Activated T-helper 1 cell treated with anti-CD3 and anti-CD28 coated beads, Interleukin-2, amount 50 U/mL, for 16 hours (primary cell): ENCODE measurements at regions not wholly inside any gene's neighbourhood (a gene's known extent, or its start where the extent isn't known, plus 50 kb on each side); places are given as distances from the start of the nearest gene placed in this dataset.
"Not testable (repeated sequence)": the region's sequence is repeated elsewhere in the genome, so short reads cannot be mapped to it uniquely, and the experiment has no call there.

Experiments used
- DNase-seq, 2 donors: peaks; one replicate each; pipeline ENCODE4 v3.0.0-alpha.2; 2020; ENCODE audit warnings: low read depth in 1 of 2, low spot score in 1 of 2

DNA sequence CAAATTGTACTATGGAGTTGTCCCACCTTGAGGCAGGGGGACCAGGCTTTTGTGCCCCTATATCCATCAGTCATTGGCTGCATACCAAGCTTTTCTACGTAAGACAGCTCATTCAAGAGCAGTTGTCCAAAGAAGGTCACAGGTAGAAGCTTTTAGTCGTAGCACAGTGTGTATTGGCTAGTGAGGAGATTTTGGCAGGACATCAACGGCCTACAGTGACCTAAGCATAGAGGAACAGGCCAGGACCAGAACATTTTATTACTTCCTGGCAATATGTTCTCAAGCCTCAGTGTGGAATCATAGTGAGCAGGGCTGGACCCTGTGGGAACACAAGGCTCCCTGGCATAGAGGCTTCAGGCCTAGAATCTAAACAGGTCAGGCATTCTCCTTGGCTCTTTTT, 105.4 kb upstream of the ANKRD28 start:
- no peak for DNase-seq

DNA sequence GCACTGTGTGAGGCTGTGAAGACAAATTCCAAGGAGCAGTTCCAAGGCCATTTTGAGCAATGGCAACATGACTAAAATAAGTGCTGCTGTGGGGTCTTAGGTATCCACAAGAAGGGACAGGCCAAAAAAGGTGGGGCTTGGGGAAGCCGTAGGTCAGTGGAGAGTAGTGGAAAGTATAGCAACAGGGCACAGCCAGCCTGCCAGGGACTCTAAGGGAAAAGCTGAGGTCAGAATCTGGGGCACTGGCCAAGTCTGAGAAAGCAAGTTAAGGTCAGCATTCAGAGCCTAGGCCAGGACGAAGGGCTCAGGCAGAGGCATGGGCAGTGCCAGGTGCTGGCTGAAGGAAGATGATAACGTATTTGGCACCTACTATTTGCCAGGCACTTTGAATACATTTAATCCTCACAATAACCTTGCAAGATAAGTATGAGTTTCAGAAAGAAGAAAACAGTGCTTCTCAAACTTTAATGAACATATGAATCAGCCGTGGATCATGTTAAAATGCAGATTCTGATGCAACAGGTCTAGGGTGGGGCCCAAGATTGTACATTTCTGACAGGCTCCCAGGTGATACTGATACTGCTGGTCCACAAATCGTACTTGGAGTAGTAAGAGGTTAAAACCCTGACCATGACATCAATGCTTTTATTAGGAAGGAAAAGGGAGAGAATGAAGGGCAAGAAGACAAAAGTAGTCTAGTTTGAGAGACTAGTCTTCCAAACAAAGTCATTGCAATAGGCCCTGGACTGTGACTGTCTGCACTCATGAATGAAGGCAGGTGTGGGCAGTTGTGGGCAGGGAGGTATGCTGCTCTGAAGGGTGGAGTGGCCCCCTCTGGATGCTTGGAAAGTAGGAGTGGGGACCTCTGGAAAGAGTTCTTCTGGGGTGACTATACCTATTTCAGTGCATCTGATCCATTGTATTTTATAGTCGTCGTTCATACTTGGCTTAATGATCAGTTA, 106.3 kb upstream of the ANKRD28 start:
- no peak for DNase-seq

DNA sequence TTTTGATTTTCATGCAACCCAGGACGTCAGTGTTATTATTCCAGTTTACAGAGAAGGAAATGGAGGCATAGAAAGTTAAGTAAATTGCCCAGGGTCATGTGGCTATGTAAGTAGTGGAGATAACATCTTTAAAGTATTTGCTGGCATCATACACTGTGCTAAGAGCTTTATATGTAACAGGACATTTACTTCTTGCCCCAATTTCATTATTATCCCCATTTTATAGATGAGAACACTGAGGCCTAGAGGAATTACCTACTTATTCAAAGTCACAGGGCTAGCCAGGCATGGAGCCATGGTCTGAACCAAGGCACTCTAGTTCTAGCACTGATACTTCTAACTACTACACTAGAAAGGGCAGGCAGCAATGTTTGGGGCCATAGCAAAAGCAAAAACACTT, 107.3 kb upstream of the ANKRD28 start:
- DNase-seq = no peak

DNA sequence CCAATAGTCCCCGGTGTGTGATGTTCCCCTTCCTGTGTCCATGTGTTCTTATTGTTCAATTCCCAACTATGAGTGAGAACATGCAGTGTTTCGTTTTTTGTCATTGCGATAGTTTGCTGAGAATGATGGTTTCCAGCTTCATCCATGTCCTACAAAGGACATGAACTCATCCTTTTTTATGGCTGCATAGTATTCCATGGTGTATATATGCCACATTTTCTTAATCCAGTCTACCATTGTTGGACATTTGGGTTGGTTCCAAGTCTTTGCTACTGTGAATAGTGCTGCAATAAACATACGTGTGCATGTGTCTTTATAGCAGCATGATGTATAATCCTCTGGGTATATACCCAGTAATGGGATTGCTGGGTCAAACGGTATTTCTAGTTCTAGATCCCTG, 109.6 kb upstream of the ANKRD28 start:
- DNase-seq = not testable (repeated sequence)

DNA sequence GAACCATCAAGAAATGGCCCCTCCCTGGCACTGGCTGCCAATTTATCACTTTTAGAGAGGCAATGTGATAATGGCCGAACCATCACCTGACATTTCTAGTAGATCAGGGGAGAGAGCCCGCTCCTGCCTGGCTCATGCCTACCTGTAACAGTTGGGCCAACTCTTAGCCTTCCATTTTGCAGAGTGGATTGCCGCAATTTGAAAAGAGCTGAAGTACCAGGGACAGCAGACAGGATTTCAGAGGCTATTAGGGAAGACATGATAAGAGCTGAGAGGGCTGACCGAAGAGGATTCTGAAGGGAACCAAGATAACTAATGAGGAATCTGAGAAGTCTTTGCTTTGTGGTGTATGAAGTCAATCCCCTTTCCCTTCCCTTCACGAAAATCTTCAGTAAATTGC, 121.2 kb upstream of the ANKRD28 start:
- no peak for DNase-seq

DNA sequence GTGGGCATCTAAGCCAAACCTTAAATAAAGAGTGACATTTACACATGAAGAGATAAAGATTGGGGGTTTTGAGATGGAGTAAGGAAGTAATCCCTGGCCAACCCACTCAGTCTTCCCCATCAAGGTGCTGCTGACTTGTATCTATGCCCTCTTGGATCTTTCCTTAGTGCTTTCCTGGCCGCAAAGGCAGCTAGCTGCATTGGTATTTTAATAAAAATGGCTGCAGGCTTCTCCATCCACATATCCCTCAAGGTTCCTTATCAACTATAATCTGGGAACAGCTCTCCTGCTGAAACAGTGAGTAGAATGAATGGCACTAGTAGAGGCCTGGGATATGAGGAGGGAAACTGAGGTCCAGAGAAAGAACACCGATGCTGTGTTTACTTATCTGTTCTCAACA, 122.2 kb upstream of the ANKRD28 start:
- no peak for DNase-seq

DNA sequence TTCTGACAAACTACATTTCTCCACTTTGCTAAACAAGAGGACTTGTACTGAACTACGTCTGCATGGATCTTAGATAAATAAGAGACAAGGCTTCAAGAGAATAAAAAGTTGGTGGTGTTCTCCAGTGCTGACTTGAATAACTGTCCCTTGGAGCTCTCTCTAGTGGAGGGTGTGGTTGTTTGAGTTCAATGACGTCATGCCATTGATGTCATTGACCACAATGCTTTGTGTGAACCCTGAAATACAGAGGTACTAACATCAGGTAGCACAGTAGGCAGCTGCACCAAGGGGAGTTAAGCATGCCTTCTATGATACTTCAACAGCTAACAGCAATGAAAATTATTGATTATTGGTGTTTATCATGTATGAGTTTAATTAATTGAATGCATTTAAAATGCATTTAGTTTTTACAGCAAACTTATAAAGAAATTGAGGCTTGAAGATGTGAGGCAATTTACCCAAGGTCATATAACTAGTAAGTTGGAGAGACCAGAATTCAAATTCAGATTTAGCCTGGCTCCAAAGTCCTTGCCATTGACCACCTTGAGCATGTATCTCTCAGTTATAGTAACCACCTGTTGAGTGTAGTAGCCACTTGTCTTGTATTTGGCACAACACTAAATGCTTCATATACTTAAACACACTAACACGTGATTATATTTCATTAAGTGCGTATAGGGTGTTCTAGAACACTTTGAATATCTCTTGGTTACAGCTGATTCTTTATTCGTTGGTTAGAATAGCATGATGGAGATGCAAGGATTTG, 126.0 kb upstream of the ANKRD28 start:
- DNase-seq = no peak

DNA sequence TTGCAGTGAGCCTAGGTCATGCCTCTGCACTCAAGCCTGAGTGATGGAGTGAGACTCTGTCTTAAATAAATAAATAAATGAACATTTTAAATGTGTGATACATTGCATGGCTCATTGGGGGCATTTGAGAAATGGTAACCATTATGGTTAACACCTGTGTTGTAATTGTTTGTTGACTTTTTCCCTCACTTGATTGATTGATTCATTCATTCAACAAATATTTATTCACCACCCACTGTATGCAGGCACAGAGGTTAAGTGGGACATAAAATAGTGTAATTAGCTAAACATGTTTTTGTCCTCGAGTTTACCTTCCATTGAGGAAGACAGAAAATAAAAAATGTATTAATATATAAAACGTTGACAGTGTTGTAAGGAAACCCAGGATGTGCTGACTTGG, 127.1 kb upstream of the ANKRD28 start:
- DNase-seq = no peak

DNA sequence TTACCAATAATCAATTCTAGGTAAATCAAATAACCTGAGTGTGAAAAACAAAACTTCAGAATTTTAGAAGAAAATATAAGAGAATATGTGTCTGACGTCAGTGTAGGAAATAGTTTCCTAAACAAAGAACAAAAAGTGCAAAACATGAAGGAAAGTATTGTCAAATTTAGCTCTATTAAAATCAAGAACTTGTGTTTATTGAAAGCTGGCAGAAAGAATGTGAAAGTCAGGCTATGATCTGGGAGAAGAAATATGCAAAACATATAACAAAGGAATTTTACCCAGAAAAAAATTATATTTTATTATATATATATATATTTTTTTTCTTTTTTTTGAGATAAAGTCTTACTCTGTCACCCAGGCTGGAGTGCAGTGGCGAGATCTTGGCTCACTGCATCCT, 129.1 kb upstream of the ANKRD28 start:
- DNase-seq = no peak

DNA sequence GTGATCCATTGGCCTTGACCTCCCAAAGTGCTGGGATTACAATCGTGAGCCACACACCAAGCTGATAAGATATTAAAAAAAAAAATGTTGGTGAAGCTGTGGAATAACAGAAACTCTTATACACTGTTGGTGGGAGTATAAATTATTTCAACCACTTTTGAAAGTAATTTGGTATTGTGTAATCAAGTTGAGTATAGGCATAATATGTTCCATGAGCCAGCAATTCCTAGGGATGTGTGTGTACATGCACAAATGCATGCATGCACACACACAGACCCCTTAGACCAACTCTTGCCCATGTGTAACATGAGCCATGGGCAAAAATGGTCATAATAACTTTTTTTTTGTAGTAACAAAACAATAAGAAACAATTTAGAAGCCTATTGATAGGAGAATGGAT, 130.2 kb upstream of the ANKRD28 start:
- DNase-seq = no peak

DNA sequence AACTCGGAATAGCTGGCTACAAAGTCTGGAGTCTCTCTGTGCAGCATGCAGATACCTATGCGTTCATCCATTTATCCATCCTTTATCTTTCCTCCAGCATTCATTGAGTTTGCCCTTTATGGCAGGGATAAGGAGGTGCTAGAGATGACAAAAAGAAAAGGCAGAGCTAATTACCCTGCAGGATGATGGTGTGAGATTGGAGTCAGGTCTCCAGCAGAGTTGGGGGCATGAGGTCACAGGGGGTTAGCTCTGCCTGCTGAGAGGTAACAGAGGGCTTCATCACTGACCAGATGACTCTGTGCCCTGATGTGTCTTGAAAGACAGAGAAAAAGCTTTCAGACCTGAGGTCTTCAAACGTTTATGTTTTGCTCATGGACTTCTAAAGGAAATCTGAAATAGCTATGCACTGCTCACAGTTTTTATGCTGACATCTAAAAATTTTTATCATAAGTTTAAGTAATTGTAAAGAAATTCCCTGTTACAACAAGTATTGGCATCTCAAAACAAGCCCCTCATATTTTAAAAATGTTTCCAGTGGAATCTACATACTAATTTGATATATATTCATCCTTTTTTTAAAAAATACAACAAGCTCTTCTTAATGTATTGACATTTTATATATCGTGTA, 132.3 kb upstream of the ANKRD28 start:
- no peak for DNase-seq

DNA sequence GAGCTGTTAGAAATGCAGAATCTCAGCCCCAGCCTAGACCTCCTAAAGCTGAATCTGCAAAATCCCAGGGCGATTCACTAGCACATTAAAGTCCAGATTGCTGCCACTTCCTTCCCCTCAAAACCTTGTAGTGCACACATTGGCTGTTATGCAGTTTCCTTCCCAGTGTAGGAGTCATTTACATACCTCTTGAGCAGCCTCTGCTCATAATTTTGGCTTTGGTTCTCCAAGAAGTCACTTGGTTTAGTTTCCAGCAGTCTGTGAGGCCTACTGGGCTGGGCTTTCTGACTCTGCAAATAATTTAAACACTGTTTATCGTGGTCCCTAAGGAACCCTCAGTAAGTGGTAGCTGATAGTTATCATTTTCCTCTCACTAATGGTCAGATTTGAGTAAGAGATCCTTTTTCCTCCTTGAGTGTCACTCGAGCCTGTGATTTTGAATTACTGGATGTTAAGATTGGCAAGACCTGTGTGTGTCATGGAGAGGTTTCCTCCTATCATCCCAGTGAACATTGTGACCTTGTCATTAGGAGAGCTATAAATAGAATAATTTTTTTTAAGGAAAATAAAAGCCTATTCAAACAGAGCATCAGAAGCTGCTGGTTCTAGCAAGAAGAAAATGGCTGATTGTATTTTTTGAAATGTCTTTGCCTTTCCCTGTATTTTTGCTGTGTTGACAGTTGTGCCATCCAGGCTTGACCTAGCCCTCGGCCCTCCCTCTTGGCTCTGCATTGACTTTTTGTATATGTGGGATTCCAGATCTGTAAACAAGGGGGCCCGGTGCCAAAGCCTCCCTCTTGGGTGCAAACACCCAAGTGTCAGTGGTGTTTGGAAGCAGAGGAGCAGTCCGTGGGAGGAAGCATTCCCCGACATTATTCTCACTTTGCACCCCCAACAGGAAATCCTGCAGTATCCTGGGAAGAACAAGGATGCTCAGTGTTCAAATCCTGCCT, 134.8 kb upstream of the ANKRD28 start:
- no peak for DNase-seq

DNA sequence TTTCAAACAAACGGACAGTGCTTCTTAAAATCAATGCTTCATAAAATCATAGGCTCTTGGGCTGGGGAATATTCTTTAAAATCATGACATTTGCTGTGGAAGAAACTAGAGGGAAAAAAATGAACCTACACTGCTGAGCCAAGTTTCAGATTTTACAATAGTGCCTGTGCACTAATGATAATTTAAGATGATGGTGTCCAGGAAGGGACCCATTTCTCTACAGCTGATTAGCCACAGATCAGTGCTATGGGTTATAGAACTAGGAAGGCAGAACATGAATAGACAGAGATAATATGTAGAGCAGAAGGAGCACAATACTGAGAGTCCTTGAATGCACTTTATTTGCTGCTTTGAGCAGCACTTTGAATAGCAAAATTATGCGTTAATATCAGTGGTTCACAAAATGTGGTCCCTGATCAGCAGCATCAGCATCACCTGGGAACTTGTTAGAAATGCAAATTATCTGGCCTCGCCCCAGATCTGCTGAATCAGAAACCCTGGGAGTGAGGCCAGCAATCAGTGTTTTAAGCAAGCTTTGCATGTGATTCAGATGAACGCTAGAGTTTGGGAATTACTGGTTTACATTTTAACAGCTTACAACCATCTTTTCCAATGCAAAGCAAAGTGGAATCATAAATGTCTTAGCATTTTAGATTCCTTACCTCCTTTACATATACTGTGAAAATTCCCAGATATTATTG, 135.8 kb upstream of the ANKRD28 start:
- no peak for DNase-seq

DNA sequence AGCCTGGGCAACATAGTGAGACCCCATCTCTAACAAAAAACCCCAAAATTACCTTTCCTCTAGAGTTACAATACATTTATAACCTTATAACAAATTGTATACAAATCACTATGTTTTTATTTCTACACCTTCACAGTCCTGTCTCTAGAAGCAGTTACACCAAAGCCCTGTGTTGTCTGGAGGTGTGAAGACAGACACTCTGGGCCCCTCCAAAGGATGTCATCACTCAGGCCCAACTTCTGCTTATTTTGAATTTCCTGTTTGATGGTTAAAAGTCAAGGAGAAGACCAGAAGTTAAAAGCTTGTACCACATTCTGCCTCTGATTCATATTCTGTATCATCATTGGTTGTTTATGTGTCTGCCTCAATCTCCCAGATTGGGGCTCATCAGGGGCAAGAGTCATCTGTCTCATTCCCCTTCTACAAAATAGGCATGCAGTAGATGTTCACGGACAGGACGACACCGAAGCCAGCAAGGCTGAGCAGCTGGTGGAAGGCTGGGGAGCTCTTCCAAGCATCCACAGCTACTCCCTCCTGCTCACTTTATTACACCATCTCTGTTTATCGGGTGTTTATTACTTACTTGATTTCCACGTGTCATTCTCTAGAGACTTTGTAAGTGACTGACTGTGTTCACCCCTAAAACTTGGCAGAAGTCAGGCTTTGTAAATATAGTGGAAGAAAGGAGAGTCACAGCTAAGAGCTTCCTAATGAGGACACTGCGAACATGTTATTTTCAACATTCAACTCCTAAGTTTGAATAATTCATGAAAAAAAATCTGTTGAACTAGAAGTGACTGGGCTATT, 136.8 kb upstream of the ANKRD28 start:
- DNase-seq = no peak

DNA sequence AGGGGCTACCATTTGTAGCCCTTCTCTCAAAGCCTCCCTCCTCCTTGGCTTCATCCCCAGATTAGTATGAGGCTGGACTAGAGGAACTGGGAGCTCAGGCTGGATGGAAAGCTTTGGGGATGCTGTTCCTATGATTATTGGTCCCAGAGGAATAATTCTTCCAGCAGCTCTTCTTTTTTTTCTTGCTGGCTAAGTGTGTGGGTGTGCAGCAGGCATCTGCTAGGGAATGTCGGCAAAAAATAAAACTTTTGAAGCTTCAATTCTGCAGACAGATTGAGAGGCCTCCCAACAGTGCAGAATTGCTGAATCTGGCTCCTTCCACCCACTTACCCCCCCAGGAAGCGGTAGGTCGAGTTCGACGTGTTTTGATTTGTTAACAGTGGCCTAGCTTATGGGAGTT, 138.5 kb upstream of the ANKRD28 start:
- DNase-seq = no peak

DNA sequence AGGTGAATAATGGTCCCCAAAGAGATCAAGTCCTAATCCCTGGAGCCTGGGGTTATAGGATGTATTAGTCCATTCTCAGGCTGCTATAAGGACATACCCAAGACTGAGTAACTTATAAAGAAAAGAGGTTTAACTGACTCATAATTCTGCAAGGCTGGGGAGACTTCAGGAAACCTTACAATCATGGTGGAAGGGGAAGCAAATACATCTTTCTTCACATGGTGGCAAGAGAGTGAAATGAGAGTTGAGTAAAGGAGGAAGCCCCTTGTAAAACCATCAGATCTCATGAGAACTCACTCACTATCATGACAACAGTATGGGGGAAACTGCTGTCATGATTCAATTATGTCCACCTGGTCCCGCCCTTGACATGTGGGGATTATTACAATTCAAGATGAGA, 142.9 kb upstream of the ANKRD28 start:
- no peak for DNase-seq

DNA sequence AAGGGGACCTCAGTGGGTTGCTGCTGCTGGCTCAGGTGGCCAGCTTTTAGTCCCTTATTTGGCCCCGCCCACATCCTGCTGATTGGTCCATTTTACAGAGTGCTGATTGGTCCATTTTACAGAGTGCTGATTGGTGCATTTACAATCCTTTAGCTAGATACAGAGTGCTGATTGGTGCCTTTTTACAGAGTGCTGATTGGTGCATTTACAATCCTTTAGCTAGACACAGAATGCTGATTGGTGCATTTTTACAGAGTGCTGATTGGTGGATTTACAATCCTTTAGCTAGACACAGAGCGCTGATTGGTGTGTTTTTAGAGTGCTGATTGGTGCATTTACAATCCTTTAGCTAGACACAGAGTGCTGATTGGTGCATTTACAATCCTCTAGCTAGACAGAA, 143.7 kb upstream of the ANKRD28 start:
- DNase-seq = not testable (repeated sequence)

DNA sequence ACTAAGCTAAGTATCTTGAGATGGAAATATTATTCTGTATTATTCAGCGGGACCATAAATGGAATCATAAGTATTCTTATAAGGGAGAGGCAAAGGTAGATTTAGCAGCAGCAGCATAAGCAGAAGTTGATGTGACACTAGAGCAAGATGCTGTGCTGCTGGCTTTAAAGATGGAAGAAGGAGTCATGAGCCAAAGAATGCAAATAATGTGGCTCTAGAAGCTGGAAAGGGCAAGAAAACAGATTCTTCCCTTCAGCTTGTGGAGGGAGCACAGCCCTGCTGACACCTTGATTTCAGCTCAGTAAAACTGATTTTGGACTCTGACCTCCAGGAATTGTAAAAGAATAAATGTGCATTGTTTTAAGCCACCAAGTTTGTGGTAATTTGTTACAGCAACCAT, 144.2 kb upstream of the ANKRD28 start:
- no peak for DNase-seq

DNA sequence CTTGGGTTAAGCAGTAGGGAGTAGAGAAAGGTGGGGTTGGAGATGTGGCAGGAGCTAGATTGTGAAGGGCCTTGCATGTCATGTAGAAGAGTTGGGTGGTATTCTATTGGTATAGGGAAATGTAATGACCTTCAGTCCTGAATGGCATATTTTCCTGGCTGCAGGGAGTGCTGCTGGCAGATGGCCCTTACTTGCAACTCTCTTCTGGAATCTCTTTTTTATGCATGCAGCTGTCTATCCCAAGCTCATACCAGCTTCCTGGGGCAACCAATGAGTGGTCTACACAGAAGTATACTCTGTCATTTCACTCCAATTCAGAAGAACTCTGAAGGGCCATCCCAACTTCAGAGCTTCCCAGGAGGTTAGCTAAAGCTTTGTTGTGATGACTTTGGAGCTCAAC, 144.7 kb upstream of the ANKRD28 start:
- no peak for DNase-seq
